HepG2 (cell line): ENCODE measurements at regions not wholly inside any gene's neighbourhood (a gene's known extent, or its start where the extent isn't known, plus 50 kb on each side); places are given as distances from the start of the nearest gene placed in this dataset.

Experiments
- ATAC-seq: fragments of 200-7000 bp; cut with Tn5 transposase; 3 replicates; pipeline ENCODE4 v1.9.1; 2020; ENCODE audit warnings: mild to moderate bottlenecking, moderate library complexity
- BruUV-seq: library from RNA; stranded (reverse); fragments of 400-500 nt; replicated peaks from 2 replicates; lab custom pipeline; 2021; lab: Mats Ljungman, UMichigan
- CTCF ChIA-PET: fragments of 300-600 bp; formaldehyde crosslinking; extraction: SDS; loops from one replicate; lab custom pipeline; 2021; ENCODE audit warnings: low total read pairs, inconsistent platforms, low intra/inter-chr PET ratio; lab: Yijun Ruan, JAX
- POLR2A ChIA-PET: fragments of 350-600 bp; sonication (Branson Sonifier 250); formaldehyde crosslinking; loops from one replicate; lab custom pipeline; 2020; ENCODE audit warnings: antibody characterized with exemption, inconsistent platforms; lab: Yijun Ruan, JAX
- DNase-seq: peaks from one replicate; pipeline ENCODE4 v3.0.0-alpha.2; 2015; ENCODE audit warnings: low spot score
- FAIRE-seq: peaks from 3 replicates; lab custom pipeline; 2011; peaks lifted over from hg19 to GRCh38; lab: Jason Lieb, UNC
- H2AFZ ChIP-seq: one replicate; pipeline ENCODE4 v1.6.1; 2011; ENCODE audit warnings: low read length, inconsistent platforms
- H3K27ac ChIP-seq: fragments of 300-600 bp; 3 replicates; pipeline ENCODE4 v1.8.0; 2011; ENCODE audit warnings: mixed run types, mild to moderate bottlenecking, mixed read lengths, low read length, inconsistent platforms; ENCODE audit not compliant: insufficient read depth; ENCODE audit errors: extremely low read length
- H3K27me3 ChIP-seq, 2 experiments: fragments of 200-600 bp in 1 of 2; 2 replicates in 1 of 2; 3 replicates in 1 of 2; pipeline versions ENCODE4 v1.6.0 to v1.8.0; 2011; ENCODE audit warnings: low read length in 2 of 2, mild to moderate bottlenecking in 2 of 2, moderate library complexity in 2 of 2, inconsistent platforms in 1 of 2; ENCODE audit not compliant: insufficient read depth in 2 of 2, control insufficient read depth in 1 of 2
- H3K36me3 ChIP-seq, 2 experiments: fragments of 200-600 bp in 1 of 2; replicated peaks in 1 of 2; 2 replicates in 1 of 2; 3 replicates in 1 of 2; pipeline versions ENCODE4 v1.5.1 to v1.8.0; 2011; ENCODE audit warnings: low read length in 2 of 2, inconsistent platforms in 1 of 2; ENCODE audit not compliant: insufficient read depth in 2 of 2, control insufficient read depth in 1 of 2
- H3K4me1 ChIP-seq: 2 replicates; pipeline ENCODE4 v1.5.1; 2012; ENCODE audit warnings: low read length, inconsistent platforms; ENCODE audit not compliant: insufficient read depth
- H3K4me2 ChIP-seq: 2 replicates; pipeline ENCODE4 v1.6.0; 2011; ENCODE audit warnings: low read depth, low read length, inconsistent platforms
- H3K4me3 ChIP-seq, 3 experiments: fragments of 200-600 bp in 1 of 3; sonication (generic), shearing (Covaris generic) in 1 of 3; replicated peaks in 1 of 3; 2 replicates each; pipeline ENCODE4 v1.5.1; 2011 to 2016; ENCODE audit warnings: low read length in 3 of 3, inconsistent platforms in 2 of 3, low read depth in 2 of 3, mild to moderate bottlenecking in 2 of 3, control low read depth in 1 of 3, mixed read lengths in 1 of 3; ENCODE audit not compliant: insufficient read depth in 1 of 3
- H3K79me2 ChIP-seq: one replicate; pipeline ENCODE4 v1.6.1; 2011; ENCODE audit warnings: low read length, inconsistent platforms; ENCODE audit not compliant: insufficient read depth
- H3K9ac ChIP-seq: 2 replicates; pipeline ENCODE4 v1.6.0; 2011; ENCODE audit warnings: mild to moderate bottlenecking, low read depth, low read length, inconsistent platforms; ENCODE audit not compliant: insufficient read depth
- H3K9me3 ChIP-seq: 2 replicates; pipeline ENCODE4 v1.5.1; 2012; ENCODE audit warnings: mild to moderate bottlenecking, low read length
- H4K20me1 ChIP-seq: 2 replicates; pipeline ENCODE4 v1.6.0; 2011; ENCODE audit warnings: inconsistent platforms, mild to moderate bottlenecking, low read length, moderate library complexity; ENCODE audit not compliant: insufficient read depth
- EP300 ChIP-seq, 3 experiments: sonication (generic) in 1 of 3; formaldehyde crosslinking in 1 of 3; IDR thresholded peaks; 2 replicates each; pipeline versions ENCODE4 v1.5.1 to v1.6.1; 2011 to 2020; ENCODE audit warnings: low read depth in 2 of 3, low read length in 2 of 3, borderline replicate concordance in 1 of 3, improper control_type of control experiment in 1 of 3, mild to moderate bottlenecking in 1 of 3, missing genetic modification reagents in 1 of 3, moderate library complexity in 1 of 3
- FOXA3 ChIP-seq: IDR thresholded peaks from 2 replicates; pipeline ENCODE4 v1.6.1; 2016; ENCODE audit warnings: missing genetic modification reagents, missing compliant biosample characterization
- NKX3-1 ChIP-seq: sonication (generic); formaldehyde crosslinking; IDR thresholded peaks from 2 replicates; pipeline ENCODE4 v1.5.0; 2020; ENCODE audit warnings: missing genetic modification reagents
- SMAD9 ChIP-seq: sonication (generic); formaldehyde crosslinking; IDR thresholded peaks from 2 replicates; pipeline ENCODE4 v1.5.1; 2020; ENCODE audit warnings: mild to moderate bottlenecking, missing genetic modification reagents
- ZNF160 ChIP-seq: sonication (generic); formaldehyde crosslinking; IDR thresholded peaks from 2 replicates; pipeline ENCODE4 v1.8.0; 2022; ENCODE audit warnings: mild to moderate bottlenecking, inconsistent platforms, missing genetic modification reagents
- ZZZ3 ChIP-seq: sonication (generic); formaldehyde crosslinking; IDR thresholded peaks from 2 replicates; pipeline ENCODE4 v1.4.0; 2020; ENCODE audit warnings: missing genetic modification reagents, mild to moderate bottlenecking, borderline replicate concordance
- WGBS: methylation state at CpG from one replicate; pipeline ENCODE4 v1.1.6; 2017; ENCODE audit warnings: low lambda C conversion rate; 5-methylcytosine and 5-hydroxymethylcytosine counted together
- in situ Hi-C: cut with HindIII; loops from 2 replicates; pipeline ENCODE4 v1.10.0; 2017; ENCODE audit warnings: low pct_unique_long_range_greater_than_20kb; ENCODE audit not compliant: extremely low pct_ligation_motif_present
- intact Hi-C: fragments of 100-400 bp; cut with micrococcal nuclease; formaldehyde crosslinking; loops from one replicate; pipeline ENCODE4 v1.10.0; 2022; ENCODE audit not compliant: unreplicated experiment
- TF ChIP-seq, protein P1 (sequence below): IDR thresholded peaks from 2 replicates; pipeline ENCODE4 v1.6.1; 2016; ENCODE audit warnings: control low read depth
- TF ChIP-seq, protein P2 (sequence below): sonication (generic); formaldehyde crosslinking; IDR thresholded peaks from 2 replicates; pipeline ENCODE4 v1.4.0; 2020; ENCODE audit warnings: missing genetic modification reagents

DNA sequence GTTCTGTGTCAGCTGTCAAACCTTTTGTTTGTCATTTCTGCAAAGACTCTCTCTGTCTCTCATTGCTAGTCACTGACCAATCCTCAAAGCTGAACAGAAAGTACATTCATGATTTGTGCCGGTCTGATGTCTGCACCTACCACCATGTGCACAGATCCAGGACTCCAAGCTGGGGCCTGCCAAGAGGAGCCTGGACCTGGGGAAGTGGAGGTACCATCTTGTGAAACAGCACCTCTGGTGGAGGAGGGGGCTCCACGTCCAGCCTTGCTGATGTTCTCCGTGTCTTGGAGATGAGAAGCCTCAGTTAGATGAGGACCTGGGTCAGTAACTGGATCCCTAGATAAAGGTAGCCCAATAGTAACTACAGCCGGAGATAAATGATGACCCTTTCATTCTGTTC lies 98.9 kb downstream of the TENT4A start:
- Histone ChIP-seq H2AFZ (no peak overlapping the region), H3K27ac (no peak overlapping the region), H3K79me2 (no peaks in the 10 kb centered on the region), H3K4me3 (no peak overlapping the region), H3K9me3 (no peaks in the 10 kb centered on the region), H4K20me1 (no peaks in the 10 kb centered on the region), H3K4me2 (no peak overlapping the region), H3K9ac (no peak overlapping the region), H3K27me3 (peaks cover 0 to 10% of the 10 kb centered on the region in 2 experiments; a peak in 2 of 5 replicates), H3K36me3 (no peaks in the 10 kb centered on the region), H3K4me1 (no peaks in the 10 kb centered on the region)
- no peak for ATAC-seq
- no peak for FAIRE-seq
- ChIA-PET CTCF (no interaction called here), POLR2A (no interaction called here)
- in situ Hi-C loops = loop anchor here (25.0 kb wide), 2 partner anchors 575 to 775 kb away; partner anchors contain the start of gene ADCY2
- 11% methylated on average over 2 of the region's 4 CpGs for WGBS
- no TSS peak for BruUV-seq
- intact Hi-C loops = no loop called here
- DNase-seq = no peak
- TF ChIP-seq, protein P1, sequence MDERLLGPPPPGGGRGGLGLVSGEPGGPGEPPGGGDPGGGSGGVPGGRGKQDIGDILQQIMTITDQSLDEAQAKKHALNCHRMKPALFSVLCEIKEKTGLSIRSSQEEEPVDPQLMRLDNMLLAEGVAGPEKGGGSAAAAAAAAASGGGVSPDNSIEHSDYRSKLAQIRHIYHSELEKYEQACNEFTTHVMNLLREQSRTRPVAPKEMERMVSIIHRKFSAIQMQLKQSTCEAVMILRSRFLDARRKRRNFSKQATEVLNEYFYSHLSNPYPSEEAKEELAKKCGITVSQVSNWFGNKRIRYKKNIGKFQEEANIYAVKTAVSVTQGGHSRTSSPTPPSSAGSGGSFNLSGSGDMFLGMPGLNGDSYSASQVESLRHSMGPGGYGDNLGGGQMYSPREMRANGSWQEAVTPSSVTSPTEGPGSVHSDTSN (CRISPR knock-in tag) = no peak

- no peaks in the 10 kb centered on the region for H3K79me2 ChIP-seq
- TF ChIP-seq SMAD9 (CRISPR knock-in tag) = no peak
- TF ChIP-seq, protein P2, sequence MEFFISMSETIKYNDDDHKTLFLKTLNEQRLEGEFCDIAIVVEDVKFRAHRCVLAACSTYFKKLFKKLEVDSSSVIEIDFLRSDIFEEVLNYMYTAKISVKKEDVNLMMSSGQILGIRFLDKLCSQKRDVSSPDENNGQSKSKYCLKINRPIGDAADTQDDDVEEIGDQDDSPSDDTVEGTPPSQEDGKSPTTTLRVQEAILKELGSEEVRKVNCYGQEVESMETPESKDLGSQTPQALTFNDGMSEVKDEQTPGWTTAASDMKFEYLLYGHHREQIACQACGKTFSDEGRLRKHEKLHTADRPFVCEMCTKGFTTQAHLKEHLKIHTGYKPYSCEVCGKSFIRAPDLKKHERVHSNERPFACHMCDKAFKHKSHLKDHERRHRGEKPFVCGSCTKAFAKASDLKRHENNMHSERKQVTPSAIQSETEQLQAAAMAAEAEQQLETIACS = no peak
- no peak for TF ChIP-seq NKX3-1 (CRISPR knock-in tag)
- no peak for TF ChIP-seq EP300 (IDR thresholded peaks at IDR 0.05; ENCODE audit: low read depth in 2 of 2, low read length in 2 of 2)
- TF ChIP-seq EP300 (CRISPR knock-in tag; IDR thresholded peaks at IDR 0.05; ENCODE audit: borderline replicate concordance) = no peak
- TF ChIP-seq ZZZ3 (CRISPR knock-in tag) = no peak
- TF ChIP-seq FOXA3 (CRISPR knock-in tag) = no peak
- no peak for TF ChIP-seq ZNF160
- TF ChIP-seq, all 625 proteins: peak for 0
- no TSS peak for BruUV-seq
- no peak for FAIRE-seq
- H2AFZ ChIP-seq = no peak overlapping the region
- intact Hi-C loops = no loop called here
- WGBS = 7% methylated on average over 8 of the region's 8 CpGs
- H3K27ac ChIP-seq = no peak overlapping the region
- no peak for DNase-seq
- ChIA-PET CTCF (no interaction called here), POLR2A (no interaction called here)
- no peaks in the 10 kb centered on the region for H3K4me1 ChIP-seq
- ATAC-seq = no peak
- in situ Hi-C loops = loop anchor here (25.0 kb wide), 2 partner anchors 574 to 774 kb away; partner anchors contain the start of gene ADCY2
- peaks cover 0 to 10% of the 10 kb centered on the region in 2 experiments; a peak in 2 of 5 replicates for H3K27me3 ChIP-seq
- H3K4me3 ChIP-seq = no peak overlapping the region
- H3K9me3 ChIP-seq = no peaks in the 10 kb centered on the region
- no peaks in the 10 kb centered on the region for H4K20me1 ChIP-seq
- no peaks in the 10 kb centered on the region for H3K36me3 ChIP-seq
- no peak overlapping the region for H3K9ac ChIP-seq
- no peak overlapping the region for H3K4me2 ChIP-seq
Measured at GRCh38 chr5:6812800-6813731, 99.8 kb downstream of the TENT4A start.
